AG08396 (cell line): ENCODE measurements at regions not wholly inside any gene's neighbourhood (a gene's known extent, or its start where the extent isn't known, plus 50 kb on each side); places are given as distances from the start of the nearest gene placed in this dataset.

Experiments
- DNase-seq: peaks from one replicate; pipeline ENCODE4 v3.0.0; 2012; ENCODE audit warnings: low spot score, mixed read lengths

GRCh38 chr21:33155422-33155821 lies 74.3 kb upstream of the IFNAR2 start:
- no peak for DNase-seq

- no peak for DNase-seq
These were observed 72.4 kb upstream of the IFNAR2 start for GRCh38 chr21:33157303-33157702.

- DNase-seq = no peak
These were observed 71.1 kb upstream of the IFNAR2 start for GRCh38 chr21:33158654-33159053.

GRCh38 chr21:33162436-33162951 lies 67.2 kb upstream of the IFNAR2 start:
- DNase-seq = no peak

- DNase-seq = no peak
These were observed 60.9 kb upstream of the IFNAR2 start for GRCh38 chr21:33168886-33169285.

DNA sequence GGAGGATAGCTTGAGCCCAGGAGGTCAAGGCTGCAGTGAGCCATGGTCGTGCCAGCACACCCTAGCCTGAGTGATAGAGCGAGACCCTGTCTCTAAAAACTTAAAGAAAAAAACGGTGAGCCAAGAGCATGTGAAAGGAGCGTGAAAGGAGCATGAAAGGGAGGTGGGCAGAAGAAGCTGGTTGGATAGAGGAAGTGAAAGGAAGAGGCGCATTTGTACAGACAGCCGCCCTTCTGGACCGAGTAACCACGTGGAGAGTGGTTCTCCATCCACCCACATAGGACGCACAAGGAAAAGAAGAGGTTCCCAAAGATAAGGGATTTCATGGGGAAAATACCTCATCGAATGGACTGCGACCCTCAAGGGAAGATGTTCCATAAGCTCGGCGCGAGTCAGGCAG lies 60.4 kb upstream of the IFNAR2 start:
- no peak for DNase-seq

DNA sequence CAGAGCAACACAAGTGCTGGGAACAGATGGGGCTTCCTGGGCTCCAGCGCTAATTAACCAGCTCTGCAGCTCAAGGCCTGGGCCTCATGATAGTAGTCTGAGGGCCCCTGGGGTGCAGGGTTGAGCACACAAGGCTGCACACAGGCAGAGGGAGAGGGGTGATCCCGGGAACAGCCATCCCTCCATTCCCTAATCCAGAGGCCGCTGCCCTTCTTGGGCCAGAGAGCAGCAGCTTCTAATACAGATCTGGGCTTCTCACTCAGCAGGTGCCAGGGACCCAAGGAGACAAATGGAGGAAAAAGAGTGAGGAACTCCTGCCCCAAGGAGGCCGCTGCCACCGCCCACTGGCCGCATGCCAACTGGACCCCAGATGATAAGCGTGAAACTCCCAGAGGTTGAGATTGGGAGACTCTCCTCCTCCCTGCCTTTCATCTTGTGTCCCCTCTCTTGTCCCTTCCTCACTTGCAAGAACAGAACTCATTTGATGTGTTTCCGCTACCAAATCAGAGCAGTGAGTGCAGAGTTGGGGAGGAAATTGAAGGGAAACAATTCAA lies 58.0 kb upstream of the IFNAR2 start:
- DNase-seq = no peak

DNA sequence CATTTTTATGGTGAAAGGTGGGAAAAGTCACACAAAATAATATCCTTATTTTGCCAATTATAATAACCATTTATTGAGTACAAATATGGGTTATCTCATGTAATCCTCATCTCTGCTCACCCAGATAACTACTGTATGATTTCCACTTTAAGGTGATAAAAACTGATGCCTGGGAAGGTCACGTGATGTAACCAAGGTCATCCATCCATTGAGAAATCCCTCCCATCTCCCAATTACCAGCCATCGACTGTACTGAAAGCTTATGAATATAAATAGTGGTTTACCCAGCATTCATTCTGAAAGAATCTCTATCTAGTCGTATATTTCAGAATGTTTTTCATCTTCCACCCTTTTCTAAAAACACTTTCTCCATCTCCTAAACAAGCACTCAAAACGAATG lies 55.0 kb upstream of the IFNAR2 start:
- DNase-seq = no peak
